ENCODE measurements at regions not wholly inside any gene's neighbourhood (a gene's known extent, or its start where the extent isn't known, plus 50 kb on each side); places are given as distances from the start of the nearest gene placed in this dataset.

GRCh38 chr6:22361576-22361975, 64.7 kb upstream of the PRL start:
- TF ChIP-seq CTCF (IDR thresholded peaks at IDR 0.05; ENCODE audit: low read length): no peak
- no peak for TF ChIP-seq EZH2 (IDR thresholded peaks at IDR 0.05; ENCODE audit: borderline replicate concordance, low read length)
